Posterior cingulate gyrus (tissue), 11 donors: ENCODE measurements at regions not wholly inside any gene's neighbourhood (a gene's known extent, or its start where the extent isn't known, plus 50 kb on each side); places are given as distances from the start of the nearest gene placed in this dataset.
"Not testable (repeated sequence)": the region's sequence is repeated elsewhere in the genome, so short reads cannot be mapped to it uniquely, and the experiment has no call there.

ENCODE experiments used
- DNase-seq, 10 donors: peaks; one replicate each; pipeline versions ENCODE4 v3.0.0 to v3.0.0-alpha.2; 2020 to 2021; ENCODE audit warnings: mixed read lengths in 3 of 10
- intact Hi-C: fragments of 100-400 bp; cut with DNase I; formaldehyde crosslinking; loops from one replicate; pipeline ENCODE4 v1.15.1; 2023

DNA sequence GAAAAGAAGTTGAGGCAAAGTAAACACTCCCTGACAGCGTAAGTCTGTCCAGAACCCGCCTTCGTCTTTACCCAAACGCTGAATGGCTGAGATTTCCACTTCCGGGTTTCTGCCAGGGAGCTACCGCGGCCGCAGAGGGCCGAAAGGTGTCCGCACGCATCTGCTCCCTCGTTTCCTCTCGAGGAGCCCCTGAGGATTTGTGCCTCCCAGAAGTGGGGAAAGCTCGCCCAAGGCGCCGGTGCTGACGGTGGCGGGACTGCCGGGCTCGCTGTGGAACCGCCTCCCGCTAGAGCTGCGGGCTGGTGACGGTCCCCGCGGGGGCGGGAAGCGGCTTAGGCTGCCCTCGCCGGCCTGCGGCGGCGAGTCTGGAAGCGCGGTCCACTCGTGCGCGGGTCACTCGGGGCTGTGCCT lies 1760.2 kb upstream of the DEFB115 start:
- intact Hi-C loops, result no loop called here

DNA sequence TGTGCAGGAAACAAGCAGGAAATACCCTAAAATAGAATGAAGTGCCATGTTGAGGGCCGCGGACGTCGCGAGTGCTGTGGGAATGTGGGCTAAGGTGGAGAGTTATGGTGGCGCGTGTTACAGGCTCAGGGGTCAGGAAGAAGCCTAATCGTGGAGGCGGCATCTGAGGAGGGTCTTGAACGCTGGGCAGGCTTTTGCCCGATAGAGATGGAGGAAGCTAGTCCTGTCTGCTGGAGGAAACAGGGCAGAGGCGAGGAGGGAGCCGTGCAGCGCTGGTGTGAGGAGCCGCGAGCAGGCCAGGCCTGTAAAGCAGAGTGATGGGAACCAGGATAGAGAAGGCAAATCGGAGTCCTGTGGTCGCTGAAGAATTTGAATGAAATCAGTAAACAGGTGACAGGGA lies 1759.8 kb upstream of the DEFB115 start:
- intact Hi-C loops, result not testable (repeated sequence)
- peak in 5 of 10 donors; percentile 17 to 92 (median 83) for DNase-seq

More for the DNA sequence above, 1760.2 kb upstream of the DEFB115 start:
- peak in 3 of 10 donors; percentile 60 to 70 (median 62) for DNase-seq

DNA sequence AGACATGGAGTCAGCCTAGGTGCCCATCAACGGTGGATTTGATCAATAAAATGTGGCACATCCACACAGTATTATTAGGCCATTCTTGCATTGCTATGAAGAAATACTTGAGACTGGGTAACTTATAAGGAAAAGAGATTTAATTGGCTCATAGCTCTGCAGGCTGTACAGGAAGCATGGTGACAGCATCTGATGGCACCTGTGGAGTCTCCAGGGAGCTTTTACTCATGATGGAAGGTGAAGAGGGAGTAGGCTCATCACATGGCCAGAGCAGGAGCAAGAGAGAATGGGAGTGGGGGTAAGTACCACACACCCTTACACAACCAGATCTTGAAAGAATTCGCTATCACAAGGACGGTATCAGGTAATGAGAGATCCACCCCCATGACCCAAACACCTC lies 1756.7 kb upstream of the DEFB115 start:
- intact Hi-C loops, result not testable (repeated sequence)
- peak in 1 of 10 donors; percentile 64 for DNase-seq

DNA sequence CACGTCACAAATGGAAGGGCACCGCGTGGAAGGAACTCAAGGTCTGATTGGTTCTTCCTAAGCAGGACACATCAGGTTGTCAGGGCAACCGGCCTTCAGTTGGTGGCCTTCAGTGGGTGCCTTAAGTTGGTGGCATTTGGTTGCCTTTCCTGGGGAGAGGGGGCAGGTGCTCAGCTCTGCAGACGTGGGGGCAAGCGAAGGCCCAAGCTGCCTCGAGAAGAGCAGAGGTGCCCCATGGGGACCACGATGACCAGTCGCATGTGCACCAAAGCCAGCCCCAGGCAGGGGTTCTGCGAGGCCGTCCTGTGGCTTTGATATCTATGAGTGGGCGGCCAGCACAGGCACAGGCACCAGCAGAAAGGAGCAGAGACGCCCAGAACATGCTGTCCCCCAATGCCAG lies 1742.8 kb upstream of the DEFB115 start:
- intact Hi-C loops, result not testable (repeated sequence)
- DNase-seq, result peak in 2 of 10 donors; percentile 79 to 80

DNA sequence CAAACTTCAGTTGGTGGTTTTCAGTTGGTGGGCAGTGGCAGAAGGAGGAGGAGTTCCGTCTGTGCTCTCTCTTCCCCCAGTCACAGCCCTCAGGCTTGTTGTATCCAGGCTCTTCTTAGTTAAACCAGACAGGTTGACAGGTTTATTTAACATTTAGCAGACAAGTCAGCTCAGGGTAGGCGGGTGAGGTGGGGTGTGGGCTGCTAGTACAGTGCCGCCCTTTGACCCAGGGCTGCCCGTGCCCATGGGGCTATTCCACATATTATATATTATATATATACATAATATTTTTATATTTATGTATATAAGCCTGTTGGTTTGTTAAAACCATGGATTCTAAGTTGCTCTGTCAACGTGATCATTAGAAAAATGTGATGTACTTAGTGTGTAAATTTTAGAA lies 1740.6 kb upstream of the DEFB115 start:
- intact Hi-C loops, result not testable (repeated sequence)
- DNase-seq, result peak in 3 of 10 donors; percentile 74 to 89 (median 82)

DNA sequence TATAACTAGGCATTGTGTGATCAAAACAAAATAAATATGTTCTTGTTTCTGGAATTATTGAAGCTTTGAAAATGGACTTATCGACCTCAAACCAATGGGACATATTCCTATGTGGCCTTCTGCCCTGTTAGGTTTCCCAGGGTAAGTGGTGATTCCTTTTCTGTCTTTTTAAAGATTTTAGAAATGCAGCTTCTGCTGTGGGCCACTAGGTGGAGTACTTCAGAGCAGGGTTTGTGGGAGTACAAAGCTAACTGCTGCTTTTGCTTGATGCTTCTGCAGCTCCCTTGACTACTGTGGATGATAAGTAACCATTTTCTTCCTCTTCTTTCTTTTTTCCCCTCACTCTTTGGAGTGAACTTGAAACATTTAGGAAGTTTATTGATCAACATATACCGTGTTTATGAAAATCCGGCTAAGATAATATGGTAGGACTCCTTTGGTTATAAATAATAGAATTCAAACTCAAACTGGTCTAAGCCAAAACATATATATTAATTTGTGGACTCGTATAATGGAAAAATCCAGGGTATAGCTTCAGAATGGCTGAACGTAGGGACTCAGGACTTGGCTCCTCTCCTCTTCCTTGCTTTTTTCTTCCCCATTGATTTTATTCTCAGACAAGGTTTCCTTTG lies 1737.7 kb upstream of the DEFB115 start:
- DNase-seq, intact Hi-C loops: not testable (repeated sequence)

DNA sequence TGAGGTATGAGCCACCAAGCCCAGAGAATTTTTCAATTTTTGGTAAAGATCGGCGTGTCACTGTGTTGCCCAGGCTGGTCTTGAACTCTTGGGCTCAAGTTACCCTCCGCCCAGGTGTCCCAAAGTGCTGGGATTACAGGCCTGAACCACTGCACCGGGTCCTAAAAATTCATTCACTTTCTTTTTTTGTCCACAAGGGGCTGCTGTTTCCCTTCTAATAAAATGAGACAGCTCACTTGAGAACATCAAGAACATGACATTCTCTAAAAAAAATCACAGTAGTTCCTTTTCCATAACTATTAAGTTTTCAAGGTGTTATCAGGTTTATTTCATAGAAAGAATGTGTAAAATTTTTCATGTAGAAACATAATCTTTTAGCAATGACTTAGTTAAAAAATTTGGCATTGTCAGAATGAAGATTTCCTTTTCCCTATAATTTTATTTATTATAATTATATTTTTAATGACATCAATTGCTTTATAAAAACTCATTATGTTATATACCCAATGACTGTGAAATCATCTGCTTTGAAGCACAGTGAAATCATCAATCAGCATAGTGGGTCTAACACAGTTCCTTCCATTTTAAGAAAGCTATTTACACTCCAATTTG lies 1723.8 kb upstream of the DEFB115 start:
- intact Hi-C loops, result not testable (repeated sequence)

DNA sequence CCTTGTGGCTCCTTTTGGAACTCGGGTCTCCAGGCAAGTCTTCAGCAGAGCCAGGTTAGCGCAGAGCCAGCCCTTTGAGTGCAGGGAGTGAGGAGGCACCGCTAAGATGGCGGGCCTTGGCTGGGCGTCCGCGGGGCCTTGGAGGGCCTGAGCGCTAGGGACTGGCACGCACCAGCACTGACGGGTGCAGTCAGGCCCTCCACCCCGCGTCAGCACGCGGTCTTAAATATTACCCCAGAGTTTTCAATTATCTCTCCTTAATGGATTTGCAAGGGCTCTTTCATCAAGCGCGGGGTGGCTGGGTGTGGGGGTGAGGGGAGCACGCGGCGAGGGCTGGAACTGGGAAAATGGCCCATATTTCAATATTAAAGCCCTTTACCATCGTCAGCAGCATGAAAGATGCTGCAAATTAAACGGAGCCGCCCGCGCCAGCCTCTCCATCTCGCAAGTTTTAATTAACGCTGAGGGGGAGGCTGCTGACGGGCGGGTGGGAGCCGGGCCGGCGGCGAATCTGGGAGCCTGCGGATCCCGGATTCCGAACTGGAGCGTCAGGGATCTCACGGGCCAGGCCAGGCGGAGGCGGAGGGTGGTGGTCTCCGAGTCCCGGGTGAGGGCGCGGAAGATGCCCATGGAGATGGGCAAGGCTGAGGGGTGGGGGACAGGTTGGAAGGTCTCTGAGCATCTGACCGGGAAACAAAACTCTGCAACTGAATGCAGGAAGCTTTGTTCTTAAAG lies 1690.4 kb upstream of the DEFB115 start:
- intact Hi-C loops, DNase-seq: not testable (repeated sequence)

More for the DNA sequence above, 1723.8 kb upstream of the DEFB115 start:
- DNase-seq, result not testable (repeated sequence)

DNA sequence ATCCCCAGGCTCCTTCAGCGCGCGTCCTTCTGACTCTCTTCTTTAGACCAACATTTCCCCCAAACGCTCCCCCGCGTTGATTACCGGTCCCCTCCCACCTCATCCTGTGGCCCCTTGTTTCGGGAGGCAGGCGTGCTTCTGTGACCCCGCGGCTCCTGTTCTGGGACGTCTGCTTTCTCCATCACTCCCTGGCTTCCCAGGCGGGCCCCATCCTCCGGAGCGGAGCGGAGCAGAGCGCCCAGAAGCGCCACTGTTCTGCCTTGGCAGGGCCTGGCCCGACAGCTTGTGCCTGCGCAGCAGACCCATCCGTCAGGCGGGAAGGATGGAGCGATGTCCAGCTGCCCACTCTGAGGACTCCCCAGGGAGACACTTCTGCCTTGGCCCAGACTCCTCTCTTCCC lies 1689.8 kb upstream of the DEFB115 start:
- intact Hi-C loops, result not testable (repeated sequence)
- peak in 1 of 10 donors; percentile 59 for DNase-seq

DNA sequence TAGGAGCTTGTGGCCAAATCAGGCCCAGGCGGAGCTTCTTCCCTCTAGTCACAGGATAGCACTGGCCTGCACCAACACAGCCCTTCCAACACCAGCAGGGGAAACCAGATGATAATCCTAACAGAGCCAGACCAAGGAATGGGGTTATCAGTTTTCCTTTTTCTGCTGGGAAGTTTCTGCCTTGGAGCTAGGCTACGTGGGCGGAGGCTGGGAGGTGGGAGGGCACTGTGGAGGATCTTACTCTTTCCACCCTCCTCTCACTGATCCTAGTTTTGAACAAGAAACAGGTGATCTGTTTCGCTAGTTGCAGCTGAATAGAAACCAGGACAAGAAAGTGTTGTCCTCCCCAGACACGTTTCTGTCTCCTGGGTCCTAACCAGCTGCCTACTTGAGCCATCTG lies 1687.3 kb upstream of the DEFB115 start:
- DNase-seq, intact Hi-C loops: not testable (repeated sequence)

DNA sequence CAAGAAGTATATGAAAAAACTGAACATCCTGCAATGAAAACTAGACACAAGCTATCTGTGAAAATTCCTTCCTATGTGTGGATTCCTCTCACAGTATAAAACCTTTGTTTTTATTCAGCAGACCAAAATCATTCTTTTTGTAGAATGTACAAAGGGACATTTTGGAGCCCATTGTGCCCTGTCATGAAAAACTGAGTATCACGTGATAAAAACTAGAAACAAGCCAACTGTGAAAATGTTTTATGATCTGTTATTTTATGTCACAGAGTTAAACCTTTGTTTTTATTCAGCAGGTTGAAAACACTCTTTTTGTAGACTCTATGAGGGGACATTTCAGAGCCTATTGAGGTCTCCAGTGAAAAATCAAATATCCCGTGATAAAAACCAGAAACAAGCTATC lies 1667.9 kb upstream of the DEFB115 start:
- intact Hi-C loops, DNase-seq: not testable (repeated sequence)

DNA sequence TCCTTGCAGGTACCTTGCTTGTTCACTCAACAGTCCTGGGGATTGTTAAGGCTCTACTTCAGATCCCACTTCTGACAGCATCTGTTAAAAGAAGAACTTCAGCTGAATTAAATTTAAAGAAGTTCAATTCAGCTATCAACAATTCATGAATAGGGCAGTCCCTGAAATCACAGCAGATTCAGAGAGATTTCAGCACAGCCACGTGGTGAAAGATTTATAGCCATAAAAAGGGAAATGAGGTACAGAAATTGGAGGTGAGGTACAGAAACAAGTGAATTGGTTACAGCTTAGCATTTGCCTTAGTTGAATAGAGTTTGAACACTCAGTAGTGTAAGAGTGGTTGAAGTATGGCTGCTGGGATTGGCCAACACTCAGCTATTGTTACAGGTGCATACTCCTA lies 1653.3 kb upstream of the DEFB115 start:
- DNase-seq, intact Hi-C loops: not testable (repeated sequence)

DNA sequence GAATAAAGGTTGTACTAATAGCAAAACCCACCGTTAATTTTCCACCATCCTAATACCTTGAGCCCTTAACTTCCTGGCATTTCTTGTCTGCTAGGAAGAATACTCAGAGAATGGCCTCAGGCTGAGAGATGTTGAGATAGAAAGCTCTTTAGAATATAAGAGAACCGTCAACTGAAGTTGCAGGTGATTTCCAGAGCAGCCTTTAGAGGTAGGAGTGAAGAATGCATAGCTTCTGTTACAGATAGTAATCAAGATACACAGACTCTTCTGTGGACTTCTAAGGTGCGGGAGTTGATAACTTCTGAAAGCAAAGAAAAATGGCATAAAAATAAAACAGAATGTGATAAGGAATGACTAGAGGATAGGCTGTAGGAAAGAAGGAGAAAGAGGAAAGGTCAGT lies 1651.3 kb upstream of the DEFB115 start:
- DNase-seq, intact Hi-C loops: not testable (repeated sequence)

DNA sequence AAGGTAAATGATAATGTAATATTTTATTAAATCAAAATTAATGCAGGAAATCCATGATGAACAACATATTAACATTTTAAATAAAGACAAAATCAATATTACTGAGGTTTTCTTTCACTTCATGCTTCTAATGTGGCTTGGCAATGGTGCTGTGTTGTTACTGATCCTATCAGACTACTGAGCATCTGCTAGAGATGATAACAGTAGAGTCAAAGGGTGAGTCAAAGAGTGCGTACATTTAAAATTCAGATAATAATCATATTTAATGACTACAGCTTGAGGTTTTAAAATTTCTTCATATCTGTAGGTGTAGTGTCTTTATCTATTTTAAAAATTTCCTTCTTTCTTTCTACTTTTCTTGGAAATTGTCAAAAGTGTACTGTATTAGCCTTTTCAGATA lies 1628.1 kb upstream of the DEFB115 start:
- intact Hi-C loops, result not testable (repeated sequence)

More for the DNA sequence above, 1628.1 kb upstream of the DEFB115 start:
- DNase-seq, result not testable (repeated sequence)
